Parathyroid adenoma (tissue), 2 donors: ENCODE measurements at regions not wholly inside any gene's neighbourhood (a gene's known extent, or its start where the extent isn't known, plus 50 kb on each side); places are given as distances from the start of the nearest gene placed in this dataset.

Experiments used
- H2AFZ ChIP-seq: fragments of 300-600 bp; sonication (generic); one replicate; pipeline ENCODE4 v1.7.0; 2017; ENCODE audit warnings: antibody characterized with exemption, mild to moderate bottlenecking
- H3K27ac ChIP-seq: fragments of 300-600 bp; sonication (generic); one replicate; pipeline ENCODE4 v1.7.0; 2017
- H3K27me3 ChIP-seq: fragments of 300-600 bp; sonication (generic); one replicate; pipeline ENCODE4 v1.7.0; 2017; ENCODE audit warnings: low read length; ENCODE audit not compliant: control insufficient read depth, insufficient read depth
- H3K36me3 ChIP-seq: fragments of 300-600 bp; sonication (generic); one replicate; pipeline ENCODE4 v1.7.0; 2017; ENCODE audit warnings: low read length; ENCODE audit not compliant: control insufficient read depth, insufficient read depth
- H3K4me1 ChIP-seq: fragments of 300-600 bp; sonication (generic); one replicate; pipeline ENCODE4 v1.7.0; 2017; ENCODE audit warnings: control low read depth
- H3K4me2 ChIP-seq: fragments of 300-600 bp; sonication (generic); one replicate; pipeline ENCODE4 v1.7.0; 2017; ENCODE audit warnings: low read length
- H3K4me3 ChIP-seq: fragments of 300-600 bp; sonication (generic); one replicate; pipeline ENCODE4 v1.7.0; 2017; ENCODE audit warnings: low read depth, low read length
- H3K79me2 ChIP-seq: fragments of 300-600 bp; sonication (generic); one replicate; pipeline ENCODE4 v1.7.0; 2017; ENCODE audit warnings: control low read depth
- H3K9ac ChIP-seq: fragments of 300-600 bp; sonication (generic); one replicate; pipeline ENCODE4 v1.7.0; 2017; ENCODE audit warnings: mild to moderate bottlenecking
- H3K9me3 ChIP-seq: fragments of 300-600 bp; sonication (generic); one replicate; pipeline ENCODE4 v1.7.0; 2017; ENCODE audit warnings: low read length; ENCODE audit not compliant: control insufficient read depth
- TF ChIP-seq, protein P1 (sequence below): fragments of 300-600 bp; sonication (generic); IDR thresholded peaks from one replicate; pipeline ENCODE4 v1.7.0; 2017; ENCODE audit warnings: antibody characterized with exemption, mild to moderate bottlenecking
- donor health status: primary hyperparathyroidism.

DNA sequence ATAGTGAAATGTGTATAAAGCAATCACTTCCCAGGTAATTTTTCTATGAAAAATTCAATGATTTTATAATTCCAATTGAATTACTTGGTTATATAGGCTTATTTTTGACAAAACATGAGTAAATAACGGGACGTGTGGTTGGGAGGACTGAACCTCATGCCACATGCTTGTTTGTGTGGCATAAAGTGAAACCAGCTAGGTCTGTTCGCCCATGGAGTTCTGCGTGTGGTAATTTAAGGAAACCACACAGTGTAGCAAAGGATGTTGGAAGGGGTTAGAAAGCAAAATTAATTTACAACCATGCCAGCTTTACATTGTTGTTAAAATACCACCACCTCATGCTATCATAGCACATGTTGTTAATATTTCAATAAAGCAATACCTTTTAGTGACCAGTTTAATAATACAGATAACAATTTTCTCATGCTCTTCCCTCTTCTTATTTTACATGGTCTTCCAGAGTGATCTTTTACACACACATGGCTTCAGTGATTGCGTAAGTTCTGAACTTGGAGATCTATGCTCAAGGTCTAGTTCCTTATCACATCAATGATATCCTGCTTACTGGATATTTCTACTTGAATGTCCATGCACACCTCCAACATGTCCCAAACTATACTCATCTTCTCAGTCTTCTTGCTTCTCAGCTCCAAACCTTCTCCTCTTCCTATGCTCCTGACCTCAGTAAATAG, 156.4 kb upstream of the ITGA4 start:
- Histone ChIP-seq H3K27me3 (no peaks in the 10 kb centered on the region), H3K27ac (no peak overlapping the region), H3K4me3 (no peak overlapping the region), H3K36me3 (no peaks in the 10 kb centered on the region), H3K4me2 (no peak overlapping the region), H3K79me2 (no peaks in the 10 kb centered on the region), H3K9ac (no peak overlapping the region), H2AFZ (no peak overlapping the region), H3K4me1 (no peaks in the 10 kb centered on the region), H3K9me3 (no peaks in the 10 kb centered on the region)
- TF ChIP-seq, protein P1, sequence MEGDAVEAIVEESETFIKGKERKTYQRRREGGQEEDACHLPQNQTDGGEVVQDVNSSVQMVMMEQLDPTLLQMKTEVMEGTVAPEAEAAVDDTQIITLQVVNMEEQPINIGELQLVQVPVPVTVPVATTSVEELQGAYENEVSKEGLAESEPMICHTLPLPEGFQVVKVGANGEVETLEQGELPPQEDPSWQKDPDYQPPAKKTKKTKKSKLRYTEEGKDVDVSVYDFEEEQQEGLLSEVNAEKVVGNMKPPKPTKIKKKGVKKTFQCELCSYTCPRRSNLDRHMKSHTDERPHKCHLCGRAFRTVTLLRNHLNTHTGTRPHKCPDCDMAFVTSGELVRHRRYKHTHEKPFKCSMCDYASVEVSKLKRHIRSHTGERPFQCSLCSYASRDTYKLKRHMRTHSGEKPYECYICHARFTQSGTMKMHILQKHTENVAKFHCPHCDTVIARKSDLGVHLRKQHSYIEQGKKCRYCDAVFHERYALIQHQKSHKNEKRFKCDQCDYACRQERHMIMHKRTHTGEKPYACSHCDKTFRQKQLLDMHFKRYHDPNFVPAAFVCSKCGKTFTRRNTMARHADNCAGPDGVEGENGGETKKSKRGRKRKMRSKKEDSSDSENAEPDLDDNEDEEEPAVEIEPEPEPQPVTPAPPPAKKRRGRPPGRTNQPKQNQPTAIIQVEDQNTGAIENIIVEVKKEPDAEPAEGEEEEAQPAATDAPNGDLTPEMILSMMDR: no peak

DNA sequence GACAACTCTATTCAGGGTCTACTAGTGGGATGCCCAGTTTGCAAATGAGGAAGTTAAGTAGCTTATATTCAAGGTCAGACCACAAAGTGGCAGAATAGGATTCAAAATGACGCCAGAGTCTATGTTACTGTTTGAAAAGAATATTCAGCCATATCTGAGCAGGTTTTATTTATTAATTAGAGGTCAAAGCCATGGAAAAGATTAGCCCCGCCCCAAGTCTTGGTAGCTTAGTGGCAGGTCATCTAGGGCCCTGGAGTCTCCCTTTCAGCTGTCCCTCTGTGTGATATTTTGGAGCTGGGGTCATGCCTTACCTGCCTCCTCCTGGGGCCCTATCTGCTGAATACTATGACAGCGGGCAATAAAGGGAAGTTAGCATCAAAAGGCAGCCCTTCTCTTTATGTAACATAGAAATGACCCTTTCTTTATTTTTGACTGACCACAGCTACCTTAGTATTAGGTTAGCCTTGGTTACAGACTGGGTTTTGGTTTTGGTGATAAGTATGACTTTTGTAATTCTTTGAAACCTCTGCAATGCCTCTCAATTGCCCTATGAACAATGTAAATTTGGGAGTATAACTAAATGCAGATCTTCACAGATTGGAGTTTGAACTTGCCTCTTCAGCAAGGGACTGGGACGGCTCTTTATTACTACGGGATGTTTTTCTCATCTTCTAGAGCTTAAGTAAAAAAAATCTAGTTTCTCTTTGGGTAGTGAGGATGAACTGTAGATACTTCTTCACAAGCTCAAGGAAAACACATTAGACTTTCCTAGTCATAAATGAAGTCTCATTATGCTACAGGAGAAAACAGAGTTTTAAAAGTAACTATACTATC, 153.0 kb upstream of the ITGA4 start:
- Histone ChIP-seq H3K4me1 (no peaks in the 10 kb centered on the region), H3K27me3 (no peaks in the 10 kb centered on the region), H3K4me2 (no peak overlapping the region), H3K36me3 (no peaks in the 10 kb centered on the region), H3K4me3 (no peak overlapping the region), H3K9ac (no peak overlapping the region), H3K79me2 (no peaks in the 10 kb centered on the region), H2AFZ (no peak overlapping the region), H3K27ac (no peak overlapping the region), H3K9me3 (no peaks in the 10 kb centered on the region)
- TF ChIP-seq, protein P1: no peak

DNA sequence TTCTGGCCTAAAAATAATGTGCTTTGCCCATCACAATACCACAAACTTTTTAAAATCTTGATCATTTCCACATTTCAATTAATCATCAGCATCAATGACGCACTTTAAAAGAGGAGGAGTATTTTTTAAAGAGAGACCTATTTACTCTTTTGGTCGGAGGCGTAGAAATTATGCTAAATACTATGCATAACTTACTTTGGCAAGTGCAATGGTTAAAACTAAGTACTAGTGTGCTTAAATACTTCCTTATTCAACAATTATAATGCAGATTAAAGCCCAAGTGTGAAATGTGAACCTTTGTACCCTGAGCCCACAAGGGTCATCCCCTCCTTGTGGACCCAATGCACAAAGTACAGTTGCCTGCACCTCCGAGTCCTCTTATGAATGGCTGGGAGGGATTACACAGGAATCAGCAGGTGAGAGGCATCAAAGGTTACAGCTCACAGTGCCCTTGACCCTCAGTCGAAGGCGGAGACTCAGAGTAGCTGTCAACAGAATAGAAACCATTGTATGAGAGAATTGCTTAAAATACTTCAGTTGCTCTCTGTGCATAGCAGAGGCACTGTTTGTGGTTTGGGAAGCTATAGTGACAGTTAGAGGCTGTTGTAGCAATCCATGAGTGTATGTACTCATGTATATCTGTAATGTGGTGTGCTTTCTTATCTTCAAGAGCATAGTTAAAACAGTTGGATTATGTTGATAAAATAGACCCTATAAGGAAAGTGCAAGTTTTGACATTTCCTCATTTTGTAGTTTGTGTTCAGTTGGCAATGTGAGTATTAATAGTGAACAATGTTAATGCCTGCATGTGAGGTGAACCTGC, 151.7 kb upstream of the ITGA4 start:
- TF ChIP-seq, protein P1: no peak
- Histone ChIP-seq H3K36me3 (no peaks in the 10 kb centered on the region), H3K4me2 (no peak overlapping the region), H3K9ac (no peak overlapping the region), H3K79me2 (no peaks in the 10 kb centered on the region), H3K27ac (no peak overlapping the region), H3K4me3 (no peak overlapping the region), H3K27me3 (no peaks in the 10 kb centered on the region), H3K4me1 (no peaks in the 10 kb centered on the region), H3K9me3 (no peaks in the 10 kb centered on the region), H2AFZ (no peak overlapping the region)

DNA sequence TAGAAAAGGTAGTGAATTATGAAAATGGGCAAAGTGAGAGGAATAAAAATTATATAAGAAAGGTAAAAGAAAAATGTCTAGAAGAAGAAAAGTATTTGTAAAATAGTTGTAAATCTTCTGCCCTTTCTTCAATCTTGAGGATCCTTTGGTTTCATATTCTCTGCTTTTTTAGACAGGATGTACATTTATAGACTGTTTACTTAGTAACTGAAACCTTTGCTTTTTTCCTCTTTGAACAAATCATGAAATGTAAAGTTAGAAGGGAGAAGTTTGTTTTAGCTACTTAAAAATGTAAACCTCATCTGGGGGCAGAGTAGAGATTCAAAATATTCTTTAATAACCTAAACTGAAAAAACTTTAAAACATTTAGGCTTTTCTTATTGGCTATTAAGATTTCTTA, 150.4 kb upstream of the ITGA4 start:
- no peaks in the 10 kb centered on the region for H3K4me1 ChIP-seq
- no peaks in the 10 kb centered on the region for H3K79me2 ChIP-seq
- H3K27me3 ChIP-seq: no peaks in the 10 kb centered on the region
- H3K9ac ChIP-seq: no peak overlapping the region
- no peaks in the 10 kb centered on the region for H3K36me3 ChIP-seq
- H2AFZ ChIP-seq: no peak overlapping the region
- H3K27ac ChIP-seq: no peak overlapping the region
- TF ChIP-seq, protein P1: no peak
- H3K4me3 ChIP-seq: no peak overlapping the region
- no peaks in the 10 kb centered on the region for H3K9me3 ChIP-seq
- H3K4me2 ChIP-seq: no peak overlapping the region
